ENCODE measurements at regions not wholly inside any gene's neighbourhood (a gene's known extent, or its start where the extent isn't known, plus 50 kb on each side); places are given as distances from the start of the nearest gene placed in this dataset.
A peak's percentile ranks its signal among the peaks of the same experiment; 100 is the strongest.

- Histone ChIP-seq H3K36me3 (ENCODE audit: control insufficient read depth in 2 of 2, insufficient read depth in 1 of 2, low read length in 2 of 2) (no peaks in the 10 kb centered on the region), H3K4me3 (ENCODE audit: low read depth, low read length) (no peak overlapping the region), H3K4me1 (ENCODE audit: control insufficient read depth, insufficient read depth, low read length) (no peaks in the 10 kb centered on the region), H3K9me3 (ENCODE audit: control insufficient read depth, insufficient read depth, low read depth, low read length) (no peaks in the 10 kb centered on the region), H3K27ac (ENCODE audit: extremely low read depth, low read depth, low read length) (no peak overlapping the region)
- ChIA-PET POLR2A (no interaction called here), CTCF (interaction anchor here (1.6 kb wide), 1 partner anchor 18 kb away, joined by 8 read pairs; no protein-coding TSS in a partner anchor)
- no peak for TF ChIP-seq ZNF133 (tag by site-specific recombination; IDR thresholded peaks at IDR 0.05)
These were observed 156.6 kb downstream of the INO80D start for GRCh38 chr2:205929246-205929942.

GRCh38 chr2:205925373-205926337 is 160.3 kb downstream of the INO80D start:
- TF ChIP-seq ZNF121 (tag by site-specific recombination; IDR thresholded peaks at IDR 0.05) = 0 out of 2 replicates have a peak, but pooled peaks have one; percentile 11
- peak; percentile 43; the same call in 1 of the 2 replicates for TF ChIP-seq ZSCAN30 (tag by site-specific recombination; IDR thresholded peaks at IDR 0.05)
- TF ChIP-seq ZNF341 (tag by site-specific recombination; IDR thresholded peaks at IDR 0.05; ENCODE audit: low read depth) = no peak
- peak; percentile 95 for TF ChIP-seq CTCF (tag by site-specific recombination; IDR thresholded peaks at IDR 0.05)
- 0 out of 2 replicates have a peak, but pooled peaks have one; percentile 29 for TF ChIP-seq PRDM10 (tag by site-specific recombination; IDR thresholded peaks at IDR 0.05)
- TF ChIP-seq EGR2 (tag by site-specific recombination; IDR thresholded peaks at IDR 0.05; ENCODE audit: low read depth) = peak; percentile 48
- peak; percentile 85 for TF ChIP-seq ZNF654 (tag by site-specific recombination; IDR thresholded peaks at IDR 0.05; ENCODE audit: low read depth)
- peak; percentile 83 for TF ChIP-seq ZFHX2 (tag by site-specific recombination; conservative IDR thresholded peaks at IDR 0.05)
- TF ChIP-seq KLF17 (tag by site-specific recombination; IDR thresholded peaks at IDR 0.05) = no peak
- 0 out of 2 replicates have a peak, but pooled peaks have one; percentile 18 for TF ChIP-seq ZNF660 (tag by site-specific recombination; IDR thresholded peaks at IDR 0.05)
- POLR2A ChIA-PET = no interaction called here
- CTCF ChIA-PET = interaction anchor here (0.5 to 5.2 kb wide), 64 partner anchors 9 to 1851 kb away, joined by 3 to 50 read pairs (median 4); partner anchors contain the start of gene NRP2
- no peaks in the 10 kb centered on the region for H3K9me3 ChIP-seq (ENCODE audit: control insufficient read depth, insufficient read depth, low read depth, low read length)
- no peaks in the 10 kb centered on the region for H3K36me3 ChIP-seq (ENCODE audit: control insufficient read depth in 2 of 2, insufficient read depth in 1 of 2, low read length in 2 of 2)
- H3K4me1 ChIP-seq (ENCODE audit: control insufficient read depth, insufficient read depth, low read length) = no peaks in the 10 kb centered on the region
- H3K4me3 ChIP-seq (ENCODE audit: low read depth, low read length) = peak overlapping the region; percentile 8; the same call in 1 of the 2 replicates
- no peak overlapping the region for H3K27ac ChIP-seq (ENCODE audit: extremely low read depth, low read depth, low read length)

GRCh38 chr2:205924676-205925075 is 161.3 kb downstream of the INO80D start:
- H3K4me3 ChIP-seq (ENCODE audit: low read depth, low read length) = no peak overlapping the region
- no peaks in the 10 kb centered on the region for H3K36me3 ChIP-seq (ENCODE audit: control insufficient read depth in 2 of 2, insufficient read depth in 1 of 2, low read length in 2 of 2)
- CTCF ChIA-PET = interaction anchor here (0.6 to 5.2 kb wide), 8 partner anchors 13 to 1601 kb away, joined by 4 to 50 read pairs (median 5); no protein-coding TSS in a partner anchor
- H3K4me1 ChIP-seq (ENCODE audit: control insufficient read depth, insufficient read depth, low read length) = no peaks in the 10 kb centered on the region
- H3K9me3 ChIP-seq (ENCODE audit: control insufficient read depth, insufficient read depth, low read depth, low read length) = no peaks in the 10 kb centered on the region
- no peak overlapping the region for H3K27ac ChIP-seq (ENCODE audit: extremely low read depth, low read depth, low read length)
- POLR2A ChIA-PET = no interaction called here
- TF ChIP-seq ZNF530 (tag by site-specific recombination; IDR thresholded peaks at IDR 0.05; ENCODE audit: low read depth) (no peak), ZNF510 (tag by site-specific recombination; IDR thresholded peaks at IDR 0.05; ENCODE audit: insufficient replicate concordance) (no peak), EGR2 (tag by site-specific recombination; IDR thresholded peaks at IDR 0.05; ENCODE audit: low read depth) (no peak), ZBTB49 (tag by site-specific recombination; IDR thresholded peaks at IDR 0.05; ENCODE audit: low read depth) (no peak), ZNF394 (tag by site-specific recombination; IDR thresholded peaks at IDR 0.05; ENCODE audit: borderline replicate concordance) (no peak), ZNF404 (tag by site-specific recombination; IDR thresholded peaks at IDR 0.05) (no peak), ZXDB (tag by site-specific recombination; IDR thresholded peaks at IDR 0.05) (no peak)
